ENCODE measurements at regions not wholly inside any gene's neighbourhood (a gene's known extent, or its start where the extent isn't known, plus 50 kb on each side); places are given as distances from the start of the nearest gene placed in this dataset.
"Not testable (repeated sequence)": the region's sequence is repeated elsewhere in the genome, so short reads cannot be mapped to it uniquely, and the experiment has no call there.

- H3K4me1 Mint-ChIP-seq (ENCODE audit: low read depth) = peaks cover 12% of the 10 kb centered on the region
- DNase-seq (ENCODE audit: low spot score) = no peak
- no peaks in the 10 kb centered on the region for H3K27me3 Mint-ChIP-seq (ENCODE audit: low read depth)
- H3K27ac Mint-ChIP-seq (ENCODE audit: unreplicated experiment) = no peak overlapping the region
- peaks cover 5% of the 10 kb centered on the region for H3K36me3 Mint-ChIP-seq (ENCODE audit: low read depth)
- peaks cover 40% of the 10 kb centered on the region for H3K9me3 Mint-ChIP-seq (ENCODE audit: low read depth)
- H3K4me3 Mint-ChIP-seq (ENCODE audit: unreplicated experiment) = no peak overlapping the region
- no peak for TF ChIP-seq CTCF (IDR thresholded peaks at IDR 0.05)
Observed at GRCh38 chr5:86461169-86461956, 156.4 kb upstream of the COX7C start.

- Mint-ChIP-seq H3K4me3 (ENCODE audit: unreplicated experiment) (no peak overlapping the region), H3K36me3 (ENCODE audit: low read depth) (peaks cover 5% of the 10 kb centered on the region), H3K27ac (ENCODE audit: unreplicated experiment) (no peak overlapping the region), H3K4me1 (ENCODE audit: low read depth) (peaks cover 12% of the 10 kb centered on the region), H3K9me3 (ENCODE audit: low read depth) (peaks cover 39% of the 10 kb centered on the region), H3K27me3 (ENCODE audit: low read depth) (peaks cover 1% of the 10 kb centered on the region)
- TF ChIP-seq CTCF (IDR thresholded peaks at IDR 0.05) = no peak
- DNase-seq (ENCODE audit: low spot score) = no peak
Observed at GRCh38 chr5:86463339-86463738, 154.4 kb upstream of the COX7C start.

GRCh38 chr5:86465052-86465838 is 152.5 kb upstream of the COX7C start:
- DNase-seq (ENCODE audit: low spot score) = no peak
- no peak overlapping the region for H3K27ac Mint-ChIP-seq (ENCODE audit: unreplicated experiment)
- peaks cover 12% of the 10 kb centered on the region for H3K4me1 Mint-ChIP-seq (ENCODE audit: low read depth)
- no peak overlapping the region for H3K4me3 Mint-ChIP-seq (ENCODE audit: unreplicated experiment)
- peaks cover 28% of the 10 kb centered on the region for H3K9me3 Mint-ChIP-seq (ENCODE audit: low read depth)
- H3K36me3 Mint-ChIP-seq (ENCODE audit: low read depth) = peaks cover 5% of the 10 kb centered on the region
- peaks cover 4% of the 10 kb centered on the region for H3K27me3 Mint-ChIP-seq (ENCODE audit: low read depth)
- no peak for TF ChIP-seq CTCF (IDR thresholded peaks at IDR 0.05)

- H3K9me3 Mint-ChIP-seq (ENCODE audit: low read depth) = peaks cover 28% of the 10 kb centered on the region
- H3K36me3 Mint-ChIP-seq (ENCODE audit: low read depth); DNase-seq (ENCODE audit: low spot score); H3K4me3 Mint-ChIP-seq (ENCODE audit: unreplicated experiment); H3K4me1 Mint-ChIP-seq (ENCODE audit: low read depth); H3K27me3 Mint-ChIP-seq (ENCODE audit: low read depth); H3K27ac Mint-ChIP-seq (ENCODE audit: unreplicated experiment): not testable (repeated sequence)
Observed at GRCh38 chr5:86466721-86467120, 151.0 kb upstream of the COX7C start.

GRCh38 chr5:86482008-86482407 is 135.7 kb upstream of the COX7C start:
- Mint-ChIP-seq H3K4me3 (ENCODE audit: unreplicated experiment) (no peak overlapping the region), H3K27ac (ENCODE audit: unreplicated experiment) (no peak overlapping the region), H3K36me3 (ENCODE audit: low read depth) (no peaks in the 10 kb centered on the region), H3K27me3 (ENCODE audit: low read depth) (peaks cover 12% of the 10 kb centered on the region), H3K9me3 (ENCODE audit: low read depth) (peaks cover 2% of the 10 kb centered on the region), H3K4me1 (ENCODE audit: low read depth) (no peaks in the 10 kb centered on the region)
- DNase-seq (ENCODE audit: low spot score) = no peak
- no peak for TF ChIP-seq CTCF (IDR thresholded peaks at IDR 0.05)
